CD4-positive, alpha-beta T cell treated with Interleukin-12 subunit alpha and Interleukin-12 subunit beta, for 1 hour (primary cell): ENCODE measurements at regions not wholly inside any gene's neighbourhood (a gene's known extent, or its start where the extent isn't known, plus 50 kb on each side); places are given as distances from the start of the nearest gene placed in this dataset.
"Not testable (repeated sequence)": the region's sequence is repeated elsewhere in the genome, so short reads cannot be mapped to it uniquely, and the experiment has no call there.

Experiments used
- DNase-seq: peaks from one replicate; pipeline ENCODE4 v3.0.0-alpha.2; 2020

DNA sequence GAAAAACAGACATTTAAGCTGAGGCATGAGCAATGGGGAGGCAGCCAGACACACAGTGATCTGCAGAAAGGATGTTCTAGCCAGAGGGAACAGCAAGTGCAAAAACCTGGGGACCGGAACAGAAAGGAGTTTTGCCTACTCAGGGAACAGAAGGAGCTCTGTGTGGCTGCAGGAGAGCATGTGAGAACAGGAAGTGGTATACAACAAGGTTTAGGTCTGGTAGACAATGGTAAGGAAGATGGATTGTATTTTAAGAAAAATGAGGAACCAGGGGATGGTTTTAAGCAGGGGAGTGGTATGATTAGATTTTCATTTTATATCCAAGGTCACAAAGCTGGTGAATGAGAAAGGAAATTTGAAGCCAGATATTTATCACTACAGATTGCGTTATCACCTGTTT is 157.5 kb downstream of the UNC5CL start:
- DNase-seq: no peak

DNA sequence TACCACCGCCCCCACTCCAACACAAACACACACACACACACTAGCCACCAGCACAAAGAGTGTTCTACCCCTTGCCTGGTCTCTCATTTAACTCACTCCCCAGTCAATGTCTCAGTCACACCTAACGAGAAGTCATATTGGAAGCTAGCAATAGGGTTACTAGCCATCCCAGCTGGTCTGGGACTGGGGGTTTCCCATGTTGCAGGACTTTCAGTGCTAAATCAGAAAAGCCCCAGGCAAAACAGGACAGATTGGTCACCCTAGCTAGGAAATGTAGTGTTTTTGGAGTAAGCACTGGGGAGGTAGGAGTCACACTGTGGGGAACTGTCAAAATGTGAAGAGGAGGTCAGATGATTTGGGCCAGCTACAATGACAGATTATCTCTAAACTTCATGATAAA is 158.1 kb downstream of the UNC5CL start:
- no peak for DNase-seq

DNA sequence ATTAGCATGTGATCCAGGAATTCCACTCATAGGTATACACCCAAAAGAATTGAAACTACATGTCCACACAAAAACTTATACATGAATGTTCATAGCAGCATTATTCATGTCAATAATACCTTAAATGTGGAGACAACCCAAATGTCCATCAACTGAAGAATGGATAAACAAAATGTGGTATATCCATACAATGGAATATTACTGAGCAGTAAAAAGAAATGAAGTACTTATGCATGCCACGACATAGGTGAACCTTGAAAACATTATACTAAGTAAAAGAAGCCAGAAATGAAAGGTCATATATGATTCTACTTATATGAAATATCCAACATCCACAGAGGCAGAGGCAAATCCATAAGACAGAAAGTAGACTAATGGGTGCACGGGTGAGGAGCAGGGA is 159.9 kb downstream of the UNC5CL start:
- DNase-seq: no peak

DNA sequence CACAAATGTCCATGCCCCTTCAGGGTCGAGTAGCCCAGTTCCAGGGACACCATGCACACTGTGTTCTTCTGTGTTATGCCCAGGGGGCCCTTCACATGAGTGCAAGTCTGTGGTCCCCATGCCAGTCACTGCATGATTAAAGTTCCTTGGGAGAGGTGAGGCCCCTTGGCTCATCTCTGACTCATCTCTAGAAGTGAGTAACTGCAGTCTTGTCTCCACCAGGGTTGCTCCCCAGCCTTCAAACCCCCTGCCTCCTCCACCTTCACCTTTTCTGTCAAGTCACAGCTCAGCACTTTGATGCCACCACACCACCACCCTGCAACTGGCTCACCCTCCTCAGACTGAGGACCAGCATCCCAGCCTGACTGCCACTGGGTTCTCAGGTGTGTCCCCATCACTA is 161.7 kb downstream of the UNC5CL start:
- DNase-seq: no peak

DNA sequence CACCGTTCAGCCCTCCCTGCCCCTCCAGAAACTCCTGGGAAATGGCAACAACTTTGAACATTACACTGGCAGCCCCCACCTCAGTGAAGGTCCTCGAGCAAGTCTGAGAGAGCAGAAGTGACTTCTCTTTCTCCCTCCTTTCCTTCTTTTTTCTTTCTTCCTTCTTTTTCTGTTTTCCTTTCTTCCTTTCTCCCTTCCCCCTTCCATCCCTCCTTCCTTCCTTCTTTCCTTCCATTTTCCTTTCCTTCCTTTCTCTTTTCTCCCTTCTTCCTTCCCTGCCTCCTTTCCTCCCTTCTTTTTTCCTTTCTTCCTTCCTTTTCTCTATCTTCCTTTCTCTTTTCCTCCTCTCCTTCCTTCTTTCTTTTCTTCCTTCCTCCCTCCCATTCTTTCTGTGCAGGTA is 162.7 kb downstream of the UNC5CL start:
- DNase-seq: no peak

DNA sequence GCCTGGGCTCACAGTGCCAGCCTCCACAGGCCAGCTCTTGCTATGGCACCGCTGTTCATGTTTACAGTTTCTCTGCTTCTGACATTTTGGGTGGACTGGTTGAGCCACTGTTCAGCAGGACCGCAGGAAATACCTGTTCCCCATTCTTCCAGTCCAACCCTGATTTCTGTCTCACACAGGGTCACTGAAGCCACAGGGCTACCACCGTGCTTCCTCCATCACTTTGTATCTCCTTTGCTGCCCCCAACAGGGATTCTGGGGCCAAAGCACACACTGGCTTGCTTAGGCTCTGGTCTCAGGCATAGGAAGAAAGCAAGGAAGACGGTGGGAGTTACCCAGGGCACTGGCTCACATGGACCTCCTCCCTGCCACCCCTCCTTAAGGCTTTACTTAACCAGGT is 164.5 kb downstream of the UNC5CL start:
- DNase-seq: no peak

DNA sequence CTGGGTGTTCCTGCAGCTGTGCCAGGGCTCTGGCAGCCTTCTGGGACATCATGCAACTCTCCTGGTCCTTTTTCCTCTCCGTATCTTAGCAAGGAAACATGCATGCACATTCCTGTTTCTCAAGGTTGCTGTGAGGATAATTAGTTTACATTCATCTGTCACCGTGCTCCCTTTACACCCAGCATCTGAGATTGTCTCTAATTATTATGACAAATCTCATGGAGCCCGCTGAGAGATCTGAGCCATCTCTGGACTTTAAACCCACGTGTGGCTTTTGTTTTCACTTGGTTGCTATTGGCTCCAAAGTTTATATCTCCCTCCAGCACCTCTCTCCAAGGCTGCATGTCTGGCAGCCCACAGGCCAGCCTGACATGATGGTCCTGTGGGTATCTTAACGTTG is 167.6 kb downstream of the UNC5CL start:
- DNase-seq: no peak

DNA sequence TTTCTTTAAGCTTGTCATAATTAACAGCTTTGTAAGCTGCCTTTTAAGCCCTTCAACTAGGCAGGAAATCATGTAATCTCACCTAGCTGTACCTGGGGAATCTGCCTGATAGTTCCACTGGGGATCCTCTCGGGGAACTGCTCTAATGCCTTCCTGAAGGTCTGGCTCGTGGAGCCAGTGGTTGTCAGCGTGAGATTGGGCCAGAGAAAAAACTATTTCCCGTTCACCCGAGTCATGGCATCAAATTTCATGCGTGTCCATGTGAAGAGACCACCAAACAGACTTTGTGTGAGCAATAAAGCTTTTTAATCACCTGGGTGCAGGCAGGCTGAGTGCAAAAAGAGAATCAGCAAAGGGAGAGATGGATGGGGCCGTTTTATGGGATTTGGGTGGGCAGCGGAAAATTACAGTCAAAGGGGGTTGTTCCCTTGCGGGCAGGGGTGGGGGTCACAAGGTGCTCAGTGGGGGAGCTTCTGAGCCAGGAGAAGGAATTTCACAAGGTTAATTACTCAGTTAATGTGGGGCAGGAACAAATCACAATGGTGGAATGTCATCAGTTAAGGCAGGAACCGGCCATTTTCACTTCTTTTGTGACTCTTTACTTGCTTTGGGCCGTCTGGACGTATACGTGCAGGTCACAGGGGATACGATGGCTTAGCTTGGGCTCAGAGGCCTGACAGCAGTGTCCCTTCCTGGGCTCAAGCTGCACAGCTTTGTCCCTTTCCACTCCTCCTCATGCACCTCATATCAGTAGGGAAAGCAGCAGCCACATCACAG is 170.7 kb downstream of the UNC5CL start:
- DNase-seq: not testable (repeated sequence)

DNA sequence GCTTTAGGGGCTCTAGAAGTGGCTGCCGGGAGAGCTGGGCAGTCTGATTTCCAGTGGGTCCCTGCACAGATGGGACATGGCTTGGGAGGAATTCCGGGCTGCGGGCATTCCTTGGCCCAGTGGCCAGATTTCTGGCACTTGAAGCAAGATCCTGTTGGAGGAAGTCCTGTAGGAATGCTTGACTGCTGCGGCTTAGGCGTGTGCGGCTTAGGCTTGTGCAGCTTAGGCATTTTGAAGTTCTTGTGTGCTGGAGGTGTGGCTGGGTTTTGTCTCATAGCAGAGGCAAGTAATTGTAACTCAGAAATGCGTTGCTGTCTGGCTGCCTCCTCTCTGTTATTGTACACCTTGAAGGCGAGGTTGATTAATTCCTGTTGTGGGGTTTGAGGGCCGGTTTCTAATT is 171.5 kb downstream of the UNC5CL start:
- DNase-seq: not testable (repeated sequence)

DNA sequence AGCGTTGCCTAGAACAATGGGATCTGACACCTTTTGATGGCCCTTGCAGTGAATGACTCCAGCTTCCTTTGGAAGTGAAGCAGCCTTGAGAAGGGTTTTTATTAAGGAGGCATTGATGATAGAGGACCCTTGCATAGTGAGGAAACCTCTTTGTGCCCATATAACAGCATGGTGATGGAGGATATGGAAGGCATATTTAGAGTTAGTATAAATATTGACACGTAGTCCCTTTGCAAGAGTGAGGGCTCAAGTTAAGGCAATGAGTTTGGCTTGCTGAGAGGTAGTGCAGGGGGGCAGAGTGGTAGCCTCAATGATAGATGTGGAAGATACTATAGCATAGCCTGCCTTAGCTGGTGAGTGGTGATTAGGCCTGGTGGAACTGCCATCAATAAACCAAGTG is 173.8 kb downstream of the UNC5CL start:
- not testable (repeated sequence) for DNase-seq

DNA sequence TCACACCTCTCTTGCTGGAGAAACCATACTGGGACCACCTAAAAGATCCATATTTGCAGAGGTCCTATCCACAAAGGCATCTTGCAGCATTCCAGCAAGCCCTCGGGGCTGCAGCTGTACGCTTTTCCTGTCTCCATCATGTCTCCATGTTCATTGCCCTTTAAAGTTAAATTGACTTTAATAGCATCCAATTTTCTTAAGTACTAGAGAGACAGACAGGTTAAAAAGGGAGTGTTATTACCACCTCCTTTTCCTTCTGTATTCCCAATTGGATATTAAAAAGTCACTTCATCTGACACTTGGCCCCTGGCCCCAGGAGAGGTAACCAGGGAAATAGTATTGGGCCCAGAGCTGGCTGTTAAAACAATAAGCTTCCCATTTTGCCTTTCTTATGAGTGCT is 178.6 kb downstream of the UNC5CL start:
- DNase-seq: no peak

DNA sequence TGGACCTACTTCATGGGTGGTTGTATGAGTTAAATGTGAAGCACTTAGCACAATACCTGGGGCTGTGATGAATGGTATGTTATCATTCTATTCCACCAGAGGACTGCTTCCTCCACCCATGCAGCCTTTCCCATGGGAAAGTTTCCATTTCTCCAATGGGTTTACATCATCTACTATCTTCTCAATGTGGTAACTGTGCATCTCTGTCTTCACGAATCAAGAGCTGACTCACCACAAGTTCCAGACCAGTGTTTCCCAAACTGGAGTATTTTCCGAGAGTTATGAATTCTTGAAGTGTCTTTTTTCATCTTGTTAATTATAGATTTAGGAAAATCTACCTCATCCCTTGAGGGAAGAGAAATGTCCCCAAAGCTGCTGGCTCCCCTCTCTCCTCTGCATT is 182.8 kb downstream of the UNC5CL start:
- DNase-seq: no peak

DNA sequence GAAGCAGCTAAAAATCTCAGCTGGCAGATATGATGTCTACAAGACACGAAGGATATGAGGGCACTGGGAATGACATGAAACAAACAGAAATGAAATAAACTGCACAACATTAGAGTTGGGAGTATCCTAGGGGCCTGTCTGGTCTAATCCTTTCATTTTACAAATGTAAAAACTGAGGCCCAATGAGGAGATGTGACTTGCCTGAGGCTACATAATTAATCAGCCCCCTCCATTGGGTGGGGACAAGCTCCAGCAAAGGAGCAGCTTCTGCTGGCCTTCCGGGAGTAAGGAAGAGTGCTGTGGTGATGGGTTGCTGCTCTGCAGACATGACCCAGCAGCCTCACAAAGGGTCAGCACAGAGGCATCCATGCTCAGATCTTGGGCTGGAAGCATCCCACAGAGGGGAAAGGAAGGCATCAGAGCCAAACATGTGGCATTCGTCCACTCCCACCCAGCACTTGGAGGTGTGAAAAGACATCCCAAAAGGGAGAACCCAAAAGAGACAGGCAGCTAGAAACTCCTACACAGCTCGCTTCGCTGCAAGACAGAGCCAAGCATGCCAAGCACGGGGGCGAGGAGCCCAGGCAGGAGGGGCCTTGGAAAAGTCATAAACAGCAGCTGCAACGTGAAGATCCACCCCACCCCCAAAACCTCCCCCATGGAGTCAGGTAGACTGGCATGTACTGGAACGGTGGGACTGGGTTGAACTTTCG is 183.7 kb downstream of the UNC5CL start:
- no peak for DNase-seq

DNA sequence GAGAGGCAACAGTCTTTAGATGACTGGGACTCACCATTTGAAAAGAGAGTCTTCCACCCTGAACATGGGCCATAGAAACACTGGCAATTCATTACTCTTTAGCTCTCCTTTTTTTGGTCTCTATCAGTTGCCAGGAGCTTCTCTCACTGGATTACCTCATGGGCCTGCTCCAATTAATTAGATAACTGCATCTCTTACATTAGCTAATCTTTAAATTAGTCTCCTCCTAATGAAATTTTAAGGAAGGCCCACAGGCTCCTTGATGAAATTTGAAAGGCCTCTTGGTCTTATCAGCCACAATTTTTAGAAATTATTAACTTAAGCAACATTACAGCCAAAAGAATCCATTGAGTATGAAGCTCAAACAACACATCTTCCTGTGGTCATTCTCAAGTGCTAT is 184.4 kb downstream of the UNC5CL start:
- DNase-seq: no peak

DNA sequence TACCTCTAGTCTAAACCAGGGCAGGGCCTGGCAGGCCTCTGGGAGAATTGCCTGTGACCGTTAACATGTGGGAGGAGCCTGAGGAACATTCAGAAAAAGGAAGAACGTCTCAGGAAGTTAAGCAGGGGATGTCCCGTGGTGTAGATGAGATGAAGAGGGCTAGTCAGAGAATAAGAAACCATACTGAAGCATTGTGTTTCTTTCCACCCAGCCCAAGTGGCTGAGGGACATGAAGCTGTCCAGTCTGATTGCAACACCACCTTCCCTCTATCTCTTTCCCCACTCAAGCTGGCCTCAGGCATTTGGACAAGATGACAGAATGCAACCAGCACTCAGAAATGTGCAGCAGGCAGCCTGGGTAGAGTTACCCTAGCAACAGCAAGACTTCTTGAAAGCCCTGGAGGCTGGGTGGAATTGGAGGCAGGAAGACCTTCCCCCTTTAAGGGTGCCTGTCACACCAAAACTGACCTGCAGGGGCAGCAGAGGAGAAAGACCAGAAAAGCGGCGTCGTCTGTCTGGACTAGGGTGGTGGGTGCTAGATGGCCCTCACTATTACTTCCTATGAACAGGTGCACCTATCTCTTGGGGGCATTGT is 186.1 kb downstream of the UNC5CL start:
- DNase-seq: no peak

DNA sequence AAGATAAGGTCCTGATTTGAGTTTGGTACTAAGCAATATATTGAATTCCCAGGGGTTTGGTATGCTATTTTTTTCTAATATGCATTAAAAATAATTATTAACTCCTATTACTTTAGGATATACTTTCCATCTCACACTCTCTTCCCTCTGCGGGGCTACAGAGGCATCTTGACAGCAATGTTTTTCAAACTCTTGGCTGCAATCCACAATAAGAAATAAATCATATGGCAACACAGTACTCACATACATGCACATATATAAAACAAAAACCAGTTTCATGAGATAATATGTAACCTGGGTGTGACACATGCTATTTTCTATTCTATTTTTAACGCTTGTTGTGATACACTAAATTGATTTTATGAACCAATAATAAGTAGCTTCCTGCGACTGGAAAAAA is 189.5 kb downstream of the UNC5CL start:
- DNase-seq: no peak

DNA sequence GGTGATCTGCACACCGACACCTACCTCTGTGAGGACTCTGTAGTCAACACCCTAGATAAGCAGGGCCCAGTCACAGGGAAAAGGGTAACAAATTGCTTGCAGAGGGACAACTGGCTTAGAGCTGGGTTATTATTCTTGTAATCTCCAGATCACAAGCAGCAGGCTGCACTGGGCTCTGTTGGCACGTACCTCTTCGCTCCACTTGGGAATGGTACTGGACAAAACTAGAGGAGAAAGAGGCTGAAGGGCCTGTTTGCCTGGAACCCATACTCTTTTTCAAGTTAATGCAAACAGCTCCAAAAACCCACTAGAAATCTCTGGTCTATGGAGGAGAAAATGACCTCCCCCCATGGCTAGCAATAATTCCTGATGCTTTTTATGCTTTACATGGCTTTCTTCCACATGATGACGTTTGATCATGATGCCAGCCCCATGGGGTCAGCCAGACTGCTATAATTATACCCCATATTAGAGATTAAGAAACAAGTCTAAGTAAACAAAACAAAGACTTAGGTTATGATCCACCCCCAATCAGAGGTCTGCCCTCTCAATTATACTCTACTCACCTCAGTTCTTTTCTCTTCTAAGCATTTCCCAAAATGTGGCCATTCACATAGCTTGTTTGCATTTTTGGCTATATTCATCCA is 190.0 kb downstream of the UNC5CL start:
- no peak for DNase-seq

DNA sequence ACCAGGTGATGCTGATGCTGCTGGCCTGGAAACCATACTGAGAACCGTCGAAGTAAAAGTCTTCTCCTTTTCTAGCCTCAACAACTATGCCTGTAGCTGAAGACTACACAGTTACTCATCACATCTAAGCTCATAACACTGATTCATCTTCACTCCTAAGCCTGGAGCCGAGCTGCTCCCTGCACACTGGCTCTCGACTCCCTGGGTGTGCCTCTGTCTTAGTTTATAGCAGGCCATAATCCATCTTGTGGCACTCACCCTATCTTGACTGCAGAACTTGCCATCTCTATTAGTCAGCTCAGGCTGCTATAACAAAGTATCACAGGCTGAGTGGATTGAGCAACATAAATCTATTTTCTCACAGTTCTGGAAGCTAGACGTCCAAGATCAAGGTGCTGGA is 191.0 kb downstream of the UNC5CL start:
- no peak for DNase-seq

DNA sequence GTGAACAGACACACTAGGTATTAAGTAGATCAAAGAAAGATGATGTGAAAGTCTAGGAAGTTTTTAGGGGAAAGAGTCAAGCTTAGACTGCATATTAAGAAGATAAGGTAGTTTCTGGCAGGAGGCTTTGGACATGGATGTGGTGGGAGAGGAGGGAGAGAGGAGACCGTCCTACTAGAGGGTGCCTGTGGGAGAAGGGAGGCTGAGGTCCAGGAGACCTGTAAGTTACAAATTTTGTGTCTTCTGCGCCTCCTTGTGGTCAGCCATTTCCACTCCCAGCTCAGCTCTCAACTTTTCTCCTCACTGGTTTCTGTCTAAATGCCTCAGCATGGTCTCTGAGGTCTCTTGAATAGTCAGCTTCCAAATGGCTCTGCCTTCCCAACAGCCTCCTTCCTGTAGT is 193.5 kb downstream of the UNC5CL start:
- no peak for DNase-seq

DNA sequence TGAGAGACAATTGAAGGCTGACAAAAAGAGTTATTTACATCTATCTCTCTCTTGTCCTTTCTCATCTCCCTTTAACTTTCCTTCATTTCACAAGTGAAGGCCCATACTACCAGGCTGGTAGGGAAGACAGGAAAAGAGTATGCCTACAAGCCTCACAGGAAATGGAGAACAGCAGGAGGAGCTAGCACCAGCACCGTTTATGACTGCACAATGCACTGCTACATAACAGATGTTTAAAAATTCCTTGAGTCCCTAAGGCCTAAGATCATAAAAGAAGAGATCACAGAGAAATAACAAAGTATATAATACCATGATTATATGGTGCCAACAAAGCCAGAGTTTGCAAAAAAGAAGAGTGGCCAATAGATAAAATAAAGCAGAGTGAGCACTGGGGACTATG is 194.8 kb downstream of the UNC5CL start:
- DNase-seq: no peak

DNA sequence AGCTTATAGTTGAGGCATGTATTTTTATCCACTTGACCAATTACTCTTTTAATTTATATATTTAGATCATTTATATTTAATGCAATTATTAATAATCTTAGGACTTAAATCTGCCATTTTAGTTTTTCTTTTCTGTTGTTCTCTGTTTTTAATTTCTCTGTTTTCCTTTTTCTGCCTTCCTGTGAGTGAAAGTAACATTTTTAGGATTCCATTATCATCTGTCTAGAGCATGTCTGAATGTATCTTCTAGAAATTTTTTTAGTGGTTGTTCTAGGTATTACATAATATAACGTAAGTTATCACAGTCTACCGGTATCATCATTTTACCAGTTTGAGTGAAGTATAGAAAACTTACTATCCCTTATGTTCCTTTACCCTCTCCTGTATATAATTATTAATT is 197.3 kb downstream of the UNC5CL start:
- no peak for DNase-seq

DNA sequence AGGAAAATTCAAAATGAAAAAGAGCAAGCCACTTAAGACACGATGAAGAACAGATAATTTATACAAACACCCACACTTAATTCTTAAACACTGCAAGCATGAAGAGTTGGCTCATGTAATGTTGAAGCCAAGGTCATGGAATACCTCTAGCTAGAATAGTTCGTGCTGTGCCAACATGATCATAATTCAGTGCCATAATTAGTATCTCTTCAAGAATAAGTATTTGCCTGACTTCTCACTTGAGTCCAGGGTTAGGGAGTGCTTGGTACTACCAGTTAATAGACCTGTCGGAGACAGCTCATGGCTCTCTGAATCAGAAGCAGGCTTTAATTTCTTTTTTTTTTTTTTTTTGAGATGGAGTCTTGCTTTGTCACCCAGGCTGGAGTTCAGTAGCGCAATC is 206.3 kb downstream of the UNC5CL start:
- DNase-seq: no peak

DNA sequence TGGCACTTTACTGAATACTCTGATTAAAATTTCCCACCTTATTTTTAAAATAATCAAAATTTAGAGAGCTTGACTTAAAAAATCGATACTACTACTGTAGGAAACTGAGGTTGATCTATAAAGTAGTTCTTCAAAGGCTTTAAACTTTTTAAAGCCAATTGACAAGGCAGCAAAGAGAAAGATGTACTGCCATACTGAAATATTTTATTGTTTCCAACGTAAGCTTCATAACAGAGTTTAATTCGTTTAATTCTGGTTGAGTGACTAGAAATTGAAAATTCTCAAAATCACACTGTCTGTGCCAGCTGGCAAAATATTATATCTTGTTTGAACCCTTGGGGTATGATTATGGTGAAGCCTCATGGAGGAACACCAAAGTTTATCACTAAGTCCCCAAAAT is 207.6 kb downstream of the UNC5CL start:
- no peak for DNase-seq

DNA sequence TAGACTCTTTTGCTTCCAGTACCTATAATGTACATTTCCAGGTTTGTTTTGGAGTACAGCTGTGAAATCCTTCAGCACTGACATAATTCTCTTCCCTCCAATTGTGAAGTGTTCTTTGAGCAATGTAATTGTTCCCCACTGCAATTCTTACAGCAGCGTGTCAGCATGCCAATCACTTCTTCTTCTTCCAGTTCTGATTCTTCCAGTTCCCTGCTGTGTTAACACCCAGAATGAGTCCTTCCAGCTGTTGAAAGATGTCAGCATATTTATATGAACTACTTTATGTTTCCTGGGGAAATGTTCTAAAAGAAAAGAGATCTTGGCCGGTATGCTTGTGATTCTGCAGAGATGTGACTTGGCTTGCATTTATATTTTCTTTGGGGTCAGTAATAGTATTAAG is 213.9 kb downstream of the UNC5CL start:
- no peak for DNase-seq
